IPS DF 19.7 (cell line): ENCODE measurements at regions not wholly inside any gene's neighbourhood (a gene's known extent, or its start where the extent isn't known, plus 50 kb on each side); places are given as distances from the start of the nearest gene placed in this dataset.

ENCODE experiments used
- DNase-seq: peaks from one replicate; pipeline ENCODE4 v3.0.0-alpha.2; 2013; ENCODE audit warnings: low read depth, low spot score

DNA sequence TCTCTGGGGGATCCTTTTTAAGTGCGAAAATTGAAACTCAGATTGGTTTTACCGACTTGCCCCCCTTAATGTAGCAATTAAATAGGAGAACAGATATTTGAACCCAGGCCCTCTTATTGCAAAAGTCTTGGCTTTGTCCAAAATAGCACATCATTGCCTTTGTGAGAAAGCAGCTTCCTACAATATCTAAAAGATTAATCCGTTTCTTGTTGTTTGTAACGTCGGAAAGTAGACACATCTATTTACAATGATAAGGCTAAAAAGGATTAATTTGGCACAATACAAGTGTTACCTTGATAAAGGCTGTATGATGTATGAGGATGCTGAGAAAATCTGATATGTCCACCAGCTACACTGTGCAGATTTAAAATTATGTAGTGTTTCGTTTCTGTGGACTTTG is 108.7 kb upstream of the SLC10A2 start:
- DNase-seq: no peak

DNA sequence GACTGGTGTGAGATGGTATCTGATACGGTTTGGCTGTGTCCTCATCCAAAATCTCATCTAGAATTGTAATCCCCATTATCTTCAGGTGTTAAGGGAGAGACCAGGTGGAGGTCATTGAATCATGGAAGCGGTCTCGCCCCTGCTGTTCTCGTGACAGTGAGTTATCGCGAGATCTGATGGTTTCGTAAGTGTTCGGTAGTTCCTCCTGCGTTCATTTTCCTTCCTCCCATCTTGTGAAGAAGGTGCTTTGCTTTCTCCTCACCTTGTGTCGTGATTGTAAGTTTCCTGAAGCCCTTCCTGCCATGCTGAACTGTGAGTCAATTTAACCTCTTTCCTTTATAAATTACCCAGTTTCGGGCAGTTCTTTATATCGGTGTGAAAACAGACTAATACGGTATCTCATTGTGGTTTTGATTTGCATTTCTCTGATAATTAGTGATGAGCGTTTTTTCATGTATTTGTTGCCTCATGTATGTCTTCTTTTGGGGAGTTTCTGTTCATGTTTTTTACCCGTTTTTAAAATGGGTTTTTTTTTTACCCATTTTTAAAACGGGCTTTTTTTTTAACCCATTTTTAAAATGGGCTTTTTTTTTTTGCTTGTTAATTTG is 102.8 kb upstream of the SLC10A2 start:
- DNase-seq: no peak

DNA sequence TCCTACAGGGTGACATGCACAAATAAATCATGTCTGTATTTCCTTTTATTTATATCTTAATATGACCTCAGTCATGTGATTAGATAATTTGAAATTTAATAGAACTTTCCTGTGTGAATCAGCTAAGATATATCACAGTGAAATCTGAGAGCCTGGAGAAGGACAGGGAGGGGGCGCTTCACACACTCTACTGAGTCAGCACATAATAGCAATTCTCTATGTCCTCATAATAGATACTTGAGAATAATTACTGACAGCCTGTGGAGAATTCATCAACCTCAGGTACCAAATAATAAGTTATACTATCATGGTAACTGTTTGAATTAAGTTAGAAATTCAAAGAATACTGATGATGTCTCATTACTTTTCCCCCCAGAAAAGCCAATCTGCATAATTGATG is 98.0 kb upstream of the SLC10A2 start:
- no peak for DNase-seq

DNA sequence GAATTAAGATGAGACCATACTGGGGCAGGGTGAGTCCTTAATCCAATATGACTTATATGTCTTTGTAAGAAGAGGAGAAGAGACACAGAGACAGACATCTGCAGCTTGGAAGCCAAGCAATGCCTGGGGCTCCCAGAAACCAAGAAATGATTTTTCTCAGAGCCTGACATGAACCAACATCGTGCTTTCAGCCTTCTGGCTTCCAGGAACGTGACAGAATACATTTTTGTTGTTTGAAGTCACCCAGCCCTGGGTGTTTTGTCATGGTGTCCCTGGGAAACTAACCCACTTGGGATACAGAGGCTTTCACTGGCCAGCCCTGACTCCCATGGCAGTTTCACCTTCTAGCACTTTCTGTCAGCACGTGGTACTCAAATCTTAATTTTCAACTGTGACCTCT is 95.3 kb upstream of the SLC10A2 start:
- DNase-seq: no peak

DNA sequence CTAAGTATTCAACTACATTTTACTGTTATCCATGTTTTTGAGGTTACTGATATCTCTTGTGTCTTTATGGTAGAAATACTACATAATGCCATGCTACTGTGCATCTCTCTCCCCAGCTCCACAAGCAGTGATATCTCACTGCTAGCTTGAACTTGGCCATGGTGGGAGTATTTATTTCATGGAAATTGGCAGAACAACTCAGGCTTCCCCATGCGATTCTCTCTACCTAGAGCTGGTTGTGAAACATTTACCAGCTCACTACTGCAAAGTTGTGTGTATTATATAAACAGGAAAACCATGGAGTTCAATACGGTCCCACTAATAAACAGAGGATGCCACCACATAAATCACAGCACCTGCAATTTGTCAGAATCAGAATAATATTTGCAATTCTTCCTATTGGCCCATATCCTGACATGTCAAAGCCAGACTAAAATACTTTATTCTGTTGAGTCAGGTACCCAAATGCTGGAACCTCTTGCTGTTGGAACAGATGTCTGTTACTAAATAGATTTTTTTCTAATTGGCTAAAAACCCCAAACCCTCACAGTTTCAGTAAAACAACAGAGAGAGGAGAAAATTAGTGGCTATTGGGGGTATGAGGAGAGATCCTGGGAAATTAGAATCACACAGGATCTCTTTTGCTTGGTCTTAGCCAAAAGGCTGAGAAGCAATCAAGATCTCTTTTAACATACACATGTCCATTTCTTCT is 91.4 kb upstream of the SLC10A2 start:
- DNase-seq: no peak

DNA sequence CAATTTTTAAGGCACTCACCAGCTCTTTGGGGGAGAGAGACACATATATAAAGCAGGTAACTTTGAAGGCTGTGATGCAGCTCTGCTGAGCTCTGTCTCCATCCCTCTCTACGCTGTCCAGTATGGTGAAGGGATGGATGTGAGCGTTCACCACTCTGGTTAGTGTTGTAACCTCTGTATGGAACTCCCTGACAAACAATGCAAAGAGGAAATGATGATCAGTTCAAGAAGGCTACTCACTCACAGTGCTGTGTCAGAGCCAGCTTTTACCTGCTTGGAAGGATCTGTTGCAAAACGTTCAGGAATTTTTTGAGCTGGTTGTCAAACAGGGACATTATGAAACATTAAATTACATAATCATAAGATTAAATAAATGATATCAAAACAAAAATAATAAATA is 90.8 kb upstream of the SLC10A2 start:
- no peak for DNase-seq

DNA sequence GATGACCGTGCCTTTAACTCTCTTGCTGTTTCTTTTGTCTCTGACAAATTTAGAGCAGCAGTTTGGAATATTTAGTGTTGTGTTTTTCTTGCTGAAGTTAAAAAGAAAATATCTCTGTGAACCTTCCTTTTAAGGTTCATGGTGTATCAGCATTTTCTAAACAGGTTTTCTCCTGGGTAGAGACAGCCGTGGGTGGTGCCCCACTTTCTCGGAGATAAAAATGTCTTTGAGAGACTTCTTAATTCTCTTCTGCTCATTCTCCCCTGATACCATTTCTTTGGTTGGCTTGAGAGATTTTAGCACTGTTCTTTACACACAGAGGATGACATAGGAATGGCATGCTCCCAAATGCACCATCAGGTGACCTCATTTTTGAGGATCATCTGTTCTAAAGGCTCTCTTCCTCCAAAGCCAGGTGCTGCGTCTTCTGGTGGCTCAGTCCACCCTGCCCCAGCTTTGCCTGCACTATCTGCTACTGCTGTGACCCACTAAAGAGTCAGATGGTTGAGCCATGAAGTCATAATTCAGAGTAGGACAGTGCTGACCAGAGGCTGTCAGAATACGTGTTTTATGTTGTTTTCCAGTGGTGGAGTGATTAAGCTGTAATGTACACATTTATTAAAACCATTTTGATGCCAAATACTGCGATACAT is 90.3 kb upstream of the SLC10A2 start:
- no peak for DNase-seq

DNA sequence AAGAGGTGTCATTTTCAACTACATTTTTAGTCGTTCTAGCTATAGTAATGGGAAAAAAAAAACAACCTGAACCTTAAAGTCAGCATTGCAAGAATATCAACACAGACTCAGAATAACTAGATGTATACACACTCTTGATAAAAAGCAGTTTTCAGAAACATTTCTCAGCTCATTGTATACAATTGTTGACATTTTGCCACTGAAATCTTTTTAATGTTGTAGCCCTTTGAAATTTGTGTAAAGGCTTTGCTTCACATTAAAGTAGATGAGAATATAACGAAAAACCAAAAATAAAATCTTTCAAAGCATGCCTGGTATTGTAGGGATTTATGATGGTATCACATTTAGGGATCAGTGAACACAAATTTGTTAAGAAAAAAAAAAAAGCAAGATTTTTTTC is 87.2 kb upstream of the SLC10A2 start:
- DNase-seq: no peak

DNA sequence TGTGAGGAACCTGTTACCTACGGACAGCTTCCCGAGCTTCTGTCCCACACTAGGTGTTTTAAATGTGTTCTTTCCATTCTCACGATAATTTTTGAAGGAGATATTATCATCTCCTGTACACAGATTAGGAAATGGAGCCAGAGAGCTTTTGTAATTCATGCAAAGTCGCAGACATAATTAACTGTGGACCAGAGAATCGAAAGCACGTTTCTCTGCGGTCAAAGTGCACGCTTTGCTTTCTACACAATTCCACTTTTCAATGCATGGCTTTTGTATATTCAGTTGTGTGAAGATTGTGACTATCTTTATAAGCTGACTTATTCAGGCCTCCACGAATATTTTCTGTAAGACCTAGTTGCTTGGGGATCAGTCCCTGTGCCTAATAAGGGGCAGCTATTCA is 81.7 kb upstream of the SLC10A2 start:
- no peak for DNase-seq

DNA sequence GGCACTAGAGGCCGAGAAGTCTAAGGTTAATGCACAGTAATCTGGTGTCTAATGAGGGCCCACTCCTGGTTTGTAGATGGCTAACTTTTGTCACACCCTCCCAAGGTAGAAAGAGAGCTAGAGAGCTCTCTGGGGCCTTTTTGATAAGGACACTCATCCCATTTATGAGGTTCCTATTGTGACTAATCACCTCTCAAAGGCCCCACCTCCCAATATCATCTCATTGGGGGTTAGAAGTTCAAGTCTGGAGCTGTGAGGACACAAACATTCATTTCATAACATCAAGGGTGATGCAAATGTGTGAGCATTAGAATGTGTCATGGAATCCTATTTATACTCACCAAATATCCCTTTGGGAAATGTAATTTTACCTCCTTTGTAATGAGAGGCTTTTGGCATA is 79.2 kb upstream of the SLC10A2 start:
- no peak for DNase-seq

DNA sequence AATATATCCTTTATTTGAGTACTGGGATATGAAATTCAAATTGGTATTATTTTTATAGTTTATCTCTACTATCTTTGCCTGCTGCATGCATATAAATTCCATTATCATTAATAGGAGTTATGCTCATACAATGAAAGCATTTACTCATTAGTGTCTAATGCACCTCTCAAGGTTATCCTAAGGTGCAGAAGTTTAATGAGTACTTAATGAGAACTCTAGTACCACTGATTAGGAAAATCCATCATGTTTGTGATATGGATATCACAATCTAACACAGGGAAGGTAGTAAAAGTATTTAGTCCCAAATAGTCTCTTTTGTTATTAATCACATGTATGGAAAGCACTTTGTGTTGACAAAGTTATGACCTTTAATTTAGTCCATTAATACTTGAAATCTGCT is 77.2 kb upstream of the SLC10A2 start:
- no peak for DNase-seq

DNA sequence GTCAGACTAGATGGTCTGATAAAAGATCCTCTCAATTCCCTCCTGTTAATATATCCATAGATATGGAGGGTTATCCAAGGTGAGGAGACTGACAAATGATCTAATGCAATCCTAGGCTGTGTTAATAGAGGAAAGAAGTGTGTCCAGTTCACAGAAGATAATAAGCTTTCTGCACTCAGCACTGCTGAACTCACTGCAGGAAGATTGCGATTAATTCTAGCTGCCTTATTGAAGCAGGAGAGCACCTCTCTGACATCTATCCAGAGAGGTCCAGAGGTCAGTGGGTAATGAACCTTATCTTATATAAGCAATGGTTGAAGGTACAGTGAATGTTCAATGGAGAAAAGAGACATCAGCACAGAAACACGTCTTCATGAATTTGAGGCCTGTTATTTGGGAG is 75.9 kb upstream of the SLC10A2 start:
- DNase-seq: no peak

DNA sequence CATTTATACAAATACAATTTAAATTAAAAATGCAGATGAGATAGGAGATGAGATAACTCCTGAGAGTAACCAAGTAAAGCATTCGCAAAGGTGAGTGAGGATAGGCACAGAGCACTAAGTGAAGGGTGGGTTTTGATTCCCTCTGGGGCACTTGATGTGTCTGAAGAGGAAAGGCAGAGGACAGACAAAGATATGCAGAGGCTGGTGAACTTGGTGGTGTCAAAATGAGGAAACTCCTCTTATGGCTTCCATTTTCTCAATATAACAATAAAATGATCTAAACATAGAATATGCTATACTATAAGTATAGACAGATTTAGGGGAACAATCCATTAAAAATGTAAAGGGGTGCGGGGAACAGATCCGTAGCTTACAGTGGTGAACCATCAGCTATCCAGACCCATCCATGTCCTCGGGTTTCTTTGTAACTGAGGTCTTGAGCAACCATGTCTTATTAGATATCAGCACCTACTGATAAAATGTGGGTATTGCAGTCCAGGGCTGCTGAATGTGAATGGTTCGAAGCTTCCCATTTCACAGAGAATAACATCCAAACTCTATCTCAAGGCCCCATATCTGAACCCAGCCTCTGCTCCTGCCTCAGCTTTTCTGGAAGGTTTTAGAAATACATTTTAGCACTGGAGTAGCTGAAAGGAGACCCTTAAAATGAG is 73.9 kb upstream of the SLC10A2 start:
- DNase-seq: peak; percentile 35

DNA sequence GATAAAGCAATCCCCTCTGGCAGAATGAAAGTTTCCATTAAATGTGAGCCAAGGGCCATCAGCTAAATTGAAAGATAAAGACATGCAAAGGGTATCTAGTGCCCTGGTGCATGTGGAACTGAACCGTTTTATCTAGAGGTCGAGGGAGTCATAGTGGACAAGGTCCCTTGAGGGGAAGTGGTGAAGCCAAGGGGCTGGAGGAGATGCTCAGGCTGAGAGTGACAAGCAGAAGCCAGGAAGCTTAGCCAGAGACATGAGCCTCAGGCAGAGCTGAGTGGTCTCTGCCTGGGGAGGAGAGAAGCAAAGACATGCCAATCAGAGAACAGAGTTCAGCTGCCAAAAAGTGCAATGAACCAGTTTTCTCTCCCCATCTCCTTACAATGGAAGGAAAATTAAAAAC is 68.1 kb upstream of the SLC10A2 start:
- DNase-seq: no peak

DNA sequence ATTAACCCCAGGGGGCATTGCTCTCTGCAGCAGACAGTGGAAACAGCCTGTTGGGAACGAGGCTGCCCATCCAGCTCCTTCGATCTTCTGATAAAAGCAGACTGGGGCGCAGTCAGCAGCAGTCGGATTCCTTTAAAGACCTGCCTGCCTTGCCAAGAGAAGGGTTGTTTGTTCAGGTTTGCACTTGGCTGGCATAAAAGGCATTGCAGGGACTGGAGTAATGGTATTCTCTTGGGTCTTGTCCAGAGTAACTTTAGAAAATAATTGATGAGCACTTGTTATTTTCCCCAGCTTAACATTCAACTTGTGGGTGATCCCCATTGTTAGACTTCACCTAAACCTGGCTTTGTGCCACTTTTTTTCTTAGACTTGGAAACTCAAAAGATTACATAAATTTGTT is 67.3 kb upstream of the SLC10A2 start:
- no peak for DNase-seq

DNA sequence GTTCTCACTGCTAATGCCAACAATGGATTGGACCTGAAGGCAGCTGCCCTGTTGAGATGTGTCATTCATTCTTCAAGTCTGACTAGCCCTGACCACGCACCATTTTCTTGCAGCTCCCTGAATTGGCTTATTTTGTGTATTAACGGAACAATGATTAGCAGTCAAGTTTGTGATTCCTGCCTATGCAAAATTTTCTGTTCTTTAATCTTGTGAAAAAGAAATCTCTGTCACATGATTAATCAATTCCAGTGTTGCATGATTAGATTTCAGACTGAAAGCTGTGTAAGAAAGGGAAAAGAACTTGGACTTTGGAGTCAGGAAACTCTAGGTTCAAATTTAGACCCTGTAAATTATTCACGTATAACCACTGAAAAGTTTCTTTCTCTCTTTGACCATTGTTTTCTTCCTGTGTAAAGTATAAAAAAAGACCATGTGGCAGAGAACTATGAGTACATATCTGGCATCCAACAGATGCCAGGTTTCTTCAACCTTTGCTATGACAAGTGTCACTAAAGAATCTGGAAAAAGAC is 64.5 kb upstream of the SLC10A2 start:
- DNase-seq: no peak

DNA sequence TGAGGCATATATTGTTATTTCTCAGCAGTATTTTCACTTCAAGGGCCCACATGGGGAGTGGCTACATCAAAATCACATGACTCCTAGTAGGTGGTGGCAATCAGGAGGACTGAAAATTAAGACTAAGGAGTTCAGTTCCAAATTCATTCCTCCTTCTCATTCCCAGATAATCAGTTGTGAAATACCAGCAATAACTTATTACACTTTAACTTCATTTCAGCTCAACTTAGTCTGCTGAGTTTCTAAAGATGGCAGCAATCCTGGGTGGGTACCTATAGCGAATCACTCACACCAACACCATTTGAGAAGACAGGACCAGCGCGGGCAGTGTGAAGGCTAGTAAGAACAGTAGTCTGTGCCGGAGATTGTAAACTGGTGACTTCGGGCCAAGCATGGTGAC is 63.9 kb upstream of the SLC10A2 start:
- DNase-seq: no peak
